Loucy (cell line): ENCODE measurements at regions not wholly inside any gene's neighbourhood (a gene's known extent, or its start where the extent isn't known, plus 50 kb on each side); places are given as distances from the start of the nearest gene placed in this dataset.

Experiments
- CTCF ChIP-seq: fragments of 200-600 bp; sonication (generic); conservative IDR thresholded peaks from 2 replicates; pipeline ENCODE4 v1.5.1; 2014; ENCODE audit warnings: mild to moderate bottlenecking, antibody characterized with exemption, low read length
- EZH2phosphoT487 ChIP-seq: fragments of 200-600 bp; IDR thresholded peaks from 2 replicates; pipeline ENCODE4 v1.6.1; 2018; ENCODE audit warnings: antibody characterized with exemption, mild to moderate bottlenecking, moderate library complexity, borderline replicate concordance

GRCh38 chr10:42490368-42490767, 148.0 kb downstream of the ZNF33B start:
- no peak for TF ChIP-seq CTCF
- no peak for TF ChIP-seq EZH2phosphoT487
